GM18511 (cell line): ENCODE measurements at regions not wholly inside any gene's neighbourhood (a gene's known extent, or its start where the extent isn't known, plus 50 kb on each side); places are given as distances from the start of the nearest gene placed in this dataset.
"Not testable (repeated sequence)": the region's sequence is repeated elsewhere in the genome, so short reads cannot be mapped to it uniquely, and the experiment has no call there.

Experiments
- ATAC-seq: cut with Tn5 transposase; IDR thresholded peaks from one replicate; pipeline ENCODE4 v1.9.1; 2021; ENCODE audit warnings: mild to moderate bottlenecking, moderate library complexity; ENCODE audit not compliant: unreplicated experiment

GRCh38 chr18:30713299-30713698 lies 329.2 kb downstream of the DSC3 start:
- no peak for ATAC-seq

- ATAC-seq, result no peak
Measured at GRCh38 chr18:30712383-30712782, 330.2 kb downstream of the DSC3 start.

DNA sequence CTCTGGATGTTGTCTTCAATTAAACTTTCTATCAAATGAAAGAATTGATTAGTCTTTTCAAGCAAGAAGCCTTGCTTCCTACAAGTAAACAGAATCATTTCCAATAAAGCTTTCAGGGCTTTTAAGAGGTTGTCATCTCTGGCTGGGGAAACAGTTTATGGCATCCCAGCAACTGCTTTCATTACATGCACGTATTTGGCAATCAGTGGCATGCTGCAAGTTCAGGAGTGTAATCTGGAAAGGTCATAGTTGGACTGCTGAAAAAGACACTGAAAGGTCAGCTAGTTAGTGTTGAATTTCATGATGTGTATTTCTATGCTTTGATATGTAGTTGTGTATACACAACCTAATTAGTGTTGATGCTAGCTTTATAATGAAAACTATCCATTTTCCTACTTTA lies 332.9 kb downstream of the DSC3 start:
- no peak for ATAC-seq

GRCh38 chr18:30705943-30706342 lies 336.6 kb downstream of the DSC3 start:
- no peak for ATAC-seq

GRCh38 chr18:30698571-30698970 lies 344.0 kb downstream of the DSC3 start:
- ATAC-seq, result no peak

DNA sequence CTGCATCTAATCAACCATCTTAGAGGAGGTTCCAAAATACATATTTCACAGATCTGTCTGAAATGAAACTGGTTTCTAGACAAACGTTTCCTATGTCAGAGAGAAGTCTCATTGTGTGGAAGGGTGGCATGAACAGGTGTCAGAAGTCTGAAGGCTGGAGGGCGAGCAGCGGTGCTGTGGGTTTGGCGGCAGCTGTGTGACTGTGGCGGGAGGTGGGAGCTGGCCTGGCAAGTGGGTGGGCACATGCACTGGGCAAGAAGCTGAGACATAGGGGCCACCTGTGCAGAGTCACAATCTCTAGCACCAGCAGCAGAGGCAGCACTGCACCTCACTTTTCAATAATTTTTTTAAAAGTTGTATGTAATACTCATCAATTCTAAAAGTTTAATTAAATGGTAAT lies 346.3 kb downstream of the DSC3 start:
- ATAC-seq, result no peak

DNA sequence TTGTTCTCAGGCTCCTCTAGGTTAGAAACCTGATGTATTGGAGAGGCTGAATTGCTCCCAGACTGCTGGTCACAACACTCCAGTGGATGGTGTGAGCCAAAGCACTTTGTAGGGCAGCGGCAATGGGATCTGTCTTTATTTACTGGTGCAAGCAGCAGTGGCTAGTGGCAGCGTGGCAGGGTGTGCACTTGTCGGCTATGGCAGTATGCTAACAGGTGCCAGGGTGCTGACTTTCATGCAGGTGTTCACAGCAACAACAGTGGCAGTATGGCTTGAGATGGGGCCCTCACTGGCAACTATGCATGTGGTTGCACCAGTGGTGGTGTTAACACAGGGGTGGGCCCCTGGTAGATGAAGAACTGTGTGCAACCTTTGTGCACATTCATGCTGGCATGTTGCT lies 347.8 kb downstream of the DSC3 start:
- no peak for ATAC-seq

GRCh38 chr18:30689216-30689615 lies 353.3 kb downstream of the DSC3 start:
- ATAC-seq, result no peak

- no peak for ATAC-seq
Measured at GRCh38 chr18:30687501-30687900, 355.0 kb downstream of the DSC3 start.

GRCh38 chr18:30684825-30685481 lies 357.6 kb downstream of the DSC3 start:
- no peak for ATAC-seq

GRCh38 chr18:30683836-30684235 lies 358.7 kb downstream of the DSC3 start:
- no peak for ATAC-seq

GRCh38 chr18:30682672-30683071 lies 359.9 kb downstream of the DSC3 start:
- no peak for ATAC-seq

- ATAC-seq, result no peak
Measured at GRCh38 chr18:30679285-30679930, 363.1 kb downstream of the DSC3 start.

DNA sequence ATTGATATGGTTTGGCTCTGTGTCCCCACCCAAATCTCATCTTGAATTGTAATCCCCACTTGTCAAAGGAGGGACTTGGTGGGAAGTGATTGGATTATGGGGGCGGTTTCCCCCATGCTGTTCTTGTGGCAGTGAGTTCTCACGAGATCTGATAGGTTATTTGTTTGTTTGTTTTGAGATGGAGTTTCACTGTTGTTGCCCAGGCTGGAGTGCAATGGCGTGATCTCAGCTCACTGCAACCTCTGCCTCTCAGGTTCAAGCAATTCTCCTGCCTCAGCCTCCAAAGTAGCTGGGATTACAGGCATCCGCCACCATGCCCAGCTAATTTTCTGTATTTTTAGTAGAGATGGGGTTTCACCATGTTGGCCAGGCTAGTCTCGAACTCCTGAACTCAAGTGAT lies 364.7 kb downstream of the DSC3 start:
- ATAC-seq, result not testable (repeated sequence)

DNA sequence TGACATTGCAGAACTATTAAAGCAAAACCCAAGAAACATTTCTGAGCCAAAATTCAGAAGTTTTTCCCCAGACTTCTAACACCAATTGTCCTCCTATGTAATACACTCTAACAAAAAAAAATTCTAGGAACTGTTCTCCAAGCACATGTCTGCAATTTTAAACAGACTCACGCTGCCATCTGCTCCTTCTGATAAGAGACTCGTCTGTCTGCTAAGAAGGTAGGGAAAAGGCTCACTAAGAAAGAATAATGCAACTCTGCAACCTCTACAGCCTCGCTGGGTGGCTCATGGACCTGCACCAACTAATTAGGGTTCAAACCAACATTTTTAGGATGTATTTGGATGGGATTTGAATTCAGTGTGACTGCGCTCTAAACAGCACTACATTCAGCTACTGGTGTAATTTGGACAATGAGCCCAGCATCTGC lies 366.5 kb downstream of the DSC3 start:
- ATAC-seq, result no peak

GRCh38 chr18:30675493-30675892 lies 367.0 kb downstream of the DSC3 start:
- no peak for ATAC-seq

DNA sequence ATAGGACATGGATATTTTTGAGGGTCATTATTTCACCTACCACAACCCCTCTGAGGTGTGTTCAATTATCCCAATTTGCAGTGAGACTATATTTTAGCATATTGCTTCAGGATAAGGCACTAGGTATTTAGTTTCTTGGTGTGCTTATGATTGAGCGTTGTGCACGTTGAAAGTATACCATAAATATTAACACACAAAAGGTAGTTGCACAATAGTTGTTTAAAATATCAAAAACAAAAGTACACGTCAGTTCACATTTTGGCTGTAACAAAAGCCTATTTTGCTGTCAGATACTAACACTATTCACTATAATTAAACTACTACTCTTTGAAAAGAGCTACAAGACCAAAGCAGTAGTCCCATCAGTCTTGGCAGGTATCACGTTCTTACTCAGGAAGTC lies 367.5 kb downstream of the DSC3 start:
- ATAC-seq, result no peak

- no peak for ATAC-seq
Measured at GRCh38 chr18:30674596-30674995, 367.9 kb downstream of the DSC3 start.

DNA sequence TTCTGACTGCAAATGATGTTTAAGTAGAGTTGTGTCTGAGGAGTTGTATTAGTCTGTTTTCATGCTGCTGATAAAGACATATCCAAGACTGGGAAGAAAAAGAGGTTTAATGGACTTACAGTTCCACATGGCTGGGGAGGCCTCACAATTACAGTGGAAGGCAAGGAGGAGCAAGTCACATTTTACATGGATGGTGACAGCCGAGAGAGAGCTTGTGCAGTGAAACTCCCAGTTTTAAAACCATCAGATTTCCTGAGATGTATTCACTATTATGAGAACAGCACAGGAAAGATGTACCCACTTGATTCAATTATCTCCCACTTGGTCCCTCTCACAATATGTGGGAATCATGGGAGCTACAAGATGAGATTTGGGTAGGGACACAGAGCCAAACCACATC lies 370.1 kb downstream of the DSC3 start:
- ATAC-seq, result not testable (repeated sequence)

GRCh38 chr18:30658306-30658705 lies 384.2 kb downstream of the DSC3 start:
- ATAC-seq, result no peak

DNA sequence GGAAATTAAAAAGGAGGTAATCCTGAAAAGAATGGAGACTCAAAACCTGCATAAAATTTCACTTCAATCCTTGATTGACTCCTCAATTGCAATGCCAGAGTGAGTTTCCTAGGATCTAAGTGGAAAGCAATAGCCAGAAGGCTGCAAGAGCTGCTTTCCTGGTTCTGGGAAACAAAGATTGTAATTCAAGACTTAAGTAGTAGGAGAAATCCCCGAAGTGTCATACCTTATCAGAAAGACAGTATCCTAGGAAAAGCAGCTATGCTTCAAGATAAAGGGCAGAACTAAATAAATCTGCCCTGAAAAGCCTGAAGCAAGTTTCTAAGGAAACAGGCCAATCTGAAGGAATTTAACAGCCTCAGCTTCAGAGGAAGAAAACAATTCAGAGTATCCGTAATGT lies 390.2 kb downstream of the DSC3 start:
- ATAC-seq, result no peak

GRCh38 chr18:30650499-30650898 lies 392.0 kb downstream of the DSC3 start:
- no peak for ATAC-seq

GRCh38 chr18:30644158-30644557 lies 398.4 kb downstream of the DSC3 start:
- no peak for ATAC-seq
